GM03348 (cell line): ENCODE measurements at regions not wholly inside any gene's neighbourhood (a gene's known extent, or its start where the extent isn't known, plus 50 kb on each side); places are given as distances from the start of the nearest gene placed in this dataset.

Experiments
- DNase-seq: peaks from one replicate; pipeline ENCODE4 v3.0.0; 2012; ENCODE audit warnings: low spot score

- DNase-seq = peak; percentile 3
Observed at GRCh38 chr2:164178835-164179465, 442.3 kb downstream of the GRB14 start.

- no peak for DNase-seq
Observed at GRCh38 chr2:164164602-164165001, 428.8 kb upstream of the FIGN start.

GRCh38 chr2:164155558-164155957, 419.8 kb upstream of the FIGN start:
- no peak for DNase-seq

DNA sequence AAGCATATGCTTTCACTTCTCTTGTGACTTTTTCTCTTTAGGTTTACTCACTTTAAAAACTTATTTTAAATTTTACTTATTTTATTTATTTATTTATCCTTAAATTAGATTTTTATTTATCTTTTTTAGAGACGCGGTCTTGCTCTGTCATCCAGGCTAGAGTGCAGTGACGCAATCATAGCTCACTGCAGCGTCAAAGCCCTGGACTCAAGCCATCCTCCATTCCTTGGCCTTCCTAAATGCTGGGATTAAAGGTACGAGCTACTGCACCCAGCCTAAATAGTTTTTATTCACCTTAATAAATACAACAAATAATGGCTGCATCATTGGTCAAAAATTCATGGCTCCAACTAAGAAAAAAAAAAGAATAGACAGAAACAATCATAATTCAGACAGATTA, 415.7 kb upstream of the FIGN start:
- DNase-seq = no peak

DNA sequence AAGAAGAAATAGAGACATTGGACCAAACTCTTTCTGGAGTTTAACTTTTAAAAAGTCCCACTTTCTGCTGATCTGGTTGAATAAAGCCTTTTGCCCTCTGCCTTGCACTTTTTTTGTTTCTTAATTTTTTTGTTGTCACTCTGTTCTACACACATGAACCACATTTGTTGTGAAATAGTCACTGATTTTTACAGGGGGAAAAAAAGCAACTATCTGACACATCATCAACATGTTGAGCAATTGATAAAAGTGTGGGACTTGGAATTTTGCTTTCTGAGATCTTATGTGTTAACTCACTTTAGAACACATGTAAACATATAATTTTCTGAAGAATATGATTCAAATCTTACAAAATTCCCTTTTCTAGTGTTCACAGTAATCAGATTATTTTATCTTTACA, 414.8 kb upstream of the FIGN start:
- no peak for DNase-seq

- DNase-seq = no peak
Observed at GRCh38 chr2:164146441-164146840, 410.6 kb upstream of the FIGN start.

DNA sequence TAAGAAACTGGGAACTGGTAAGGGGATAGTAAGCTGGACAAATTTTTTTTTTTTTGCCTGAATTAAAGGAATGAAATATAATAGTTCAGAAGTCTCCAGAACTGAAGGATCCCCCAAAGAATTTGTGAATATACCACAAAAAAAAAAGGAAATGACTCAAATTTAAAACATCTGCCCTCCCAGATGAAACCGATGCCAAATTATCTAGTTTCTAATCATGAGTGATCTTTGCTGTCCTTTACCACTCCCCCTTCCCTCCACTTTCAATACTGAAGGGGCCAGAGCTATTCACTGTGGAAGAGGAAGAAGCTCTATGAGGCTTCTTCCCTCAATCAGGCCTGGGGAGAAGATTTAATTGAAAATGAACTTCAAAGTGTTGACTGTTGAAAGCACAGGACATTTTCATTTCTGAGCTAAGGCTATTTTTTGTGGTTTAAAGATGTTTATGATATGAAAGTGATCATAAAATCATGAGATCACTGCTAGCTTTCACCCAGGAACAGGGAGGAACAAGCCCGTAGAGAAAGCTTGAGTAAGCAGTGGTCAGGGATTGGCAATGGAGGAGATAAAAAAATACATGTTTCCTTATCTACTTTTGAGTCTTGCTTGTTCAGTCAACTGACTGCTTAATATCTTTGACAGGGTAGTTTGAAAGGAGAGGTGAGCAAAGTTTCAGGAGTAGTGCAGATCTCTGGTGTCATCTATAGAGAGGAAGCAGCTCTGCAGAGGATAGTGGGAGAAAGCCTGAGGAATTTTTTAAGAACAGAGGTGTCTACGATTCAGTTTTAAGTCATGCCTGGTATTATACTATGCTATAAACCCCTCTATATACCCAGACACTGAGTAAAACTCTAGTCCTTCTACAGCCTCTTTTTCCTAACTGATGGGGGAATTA, 409.5 kb upstream of the FIGN start:
- peak; percentile 67 for DNase-seq

GRCh38 chr2:164143183-164143930, 407.5 kb upstream of the FIGN start:
- DNase-seq = no peak

DNA sequence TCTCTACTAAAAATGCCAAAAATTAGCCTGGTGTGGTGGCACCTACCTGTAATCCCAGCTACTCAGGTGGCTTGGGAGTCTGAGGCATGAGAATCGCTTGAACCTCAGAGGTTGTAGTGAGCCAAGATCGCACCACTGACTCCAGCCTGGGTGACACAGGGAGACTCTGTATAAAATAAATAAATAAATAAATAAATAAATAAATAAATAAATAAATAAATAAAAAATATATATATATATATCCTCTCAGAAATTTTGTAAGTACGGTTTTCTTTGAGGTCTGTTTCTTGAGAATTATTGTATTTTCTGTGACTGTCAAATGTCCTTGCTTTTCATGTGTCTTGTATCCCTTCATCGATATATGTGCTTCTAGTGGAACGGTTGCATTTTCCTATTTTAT, 406.9 kb upstream of the FIGN start:
- DNase-seq = no peak

DNA sequence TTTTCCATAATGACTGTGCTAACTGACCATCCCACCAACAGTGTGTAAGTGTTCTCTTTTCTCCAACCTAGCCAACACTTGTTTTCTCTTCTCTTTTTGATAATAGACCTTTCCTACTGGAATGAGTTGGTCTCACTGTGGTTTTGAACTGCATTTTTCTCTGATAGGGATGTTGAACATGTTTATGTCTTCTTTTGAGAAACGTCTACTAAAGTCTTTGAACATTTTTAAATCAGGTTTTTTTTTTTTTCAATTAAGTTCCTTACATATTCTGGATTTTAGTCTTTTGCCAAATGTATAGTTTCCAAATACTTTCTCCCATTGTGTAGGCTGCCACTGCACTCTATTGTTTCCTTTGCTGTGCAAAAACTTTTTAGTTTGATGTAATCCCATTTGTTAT, 405.5 kb upstream of the FIGN start:
- no peak for DNase-seq

GRCh38 chr2:164138750-164139149, 402.9 kb upstream of the FIGN start:
- no peak for DNase-seq

DNA sequence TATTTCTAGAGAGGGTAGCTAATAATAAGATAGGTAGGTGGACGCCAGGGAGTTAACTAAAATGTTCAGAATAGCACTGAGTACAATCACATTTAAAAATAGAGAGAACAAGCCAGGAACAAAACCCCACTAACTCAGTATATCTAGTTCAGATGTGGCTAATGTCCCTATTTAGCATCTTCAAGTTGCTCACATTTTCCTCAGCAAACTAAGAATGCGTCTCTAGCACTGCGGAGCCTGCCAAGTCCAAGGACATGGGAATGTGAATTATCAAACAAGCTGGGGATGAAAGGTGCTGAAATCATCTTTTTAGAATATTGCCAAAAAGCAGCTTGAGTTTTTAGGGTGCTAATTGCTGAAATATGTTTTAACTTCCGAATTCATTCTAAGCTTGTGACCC, 398.5 kb upstream of the FIGN start:
- no peak for DNase-seq

GRCh38 chr2:164127971-164128527, 392.2 kb upstream of the FIGN start:
- DNase-seq = no peak

GRCh38 chr2:164126960-164127660, 391.3 kb upstream of the FIGN start:
- DNase-seq = peak; percentile 16

DNA sequence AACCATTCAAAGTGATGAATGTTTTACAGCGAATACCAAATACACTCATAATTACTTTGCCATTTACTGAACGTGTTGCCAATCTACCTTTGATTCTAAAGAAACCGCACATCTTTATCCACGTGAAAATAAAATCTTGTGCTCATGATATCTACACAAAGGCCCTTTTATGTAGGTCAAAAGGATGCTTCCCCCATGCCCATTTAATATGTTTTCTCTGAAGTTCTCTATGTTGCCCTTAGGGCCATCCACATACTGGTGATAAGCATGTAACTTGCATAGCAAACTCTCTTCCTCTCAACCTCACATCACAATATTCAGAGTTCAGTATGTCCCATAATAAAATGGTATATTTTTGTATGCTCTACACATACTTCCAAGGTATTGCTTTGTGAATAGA, 380.0 kb upstream of the FIGN start:
- no peak for DNase-seq

GRCh38 chr2:164114937-164115336, 379.1 kb upstream of the FIGN start:
- DNase-seq = no peak

- DNase-seq = no peak
Observed at GRCh38 chr2:164112105-164112504, 376.3 kb upstream of the FIGN start.

- DNase-seq = no peak
Observed at GRCh38 chr2:164110515-164110914, 374.7 kb upstream of the FIGN start.

DNA sequence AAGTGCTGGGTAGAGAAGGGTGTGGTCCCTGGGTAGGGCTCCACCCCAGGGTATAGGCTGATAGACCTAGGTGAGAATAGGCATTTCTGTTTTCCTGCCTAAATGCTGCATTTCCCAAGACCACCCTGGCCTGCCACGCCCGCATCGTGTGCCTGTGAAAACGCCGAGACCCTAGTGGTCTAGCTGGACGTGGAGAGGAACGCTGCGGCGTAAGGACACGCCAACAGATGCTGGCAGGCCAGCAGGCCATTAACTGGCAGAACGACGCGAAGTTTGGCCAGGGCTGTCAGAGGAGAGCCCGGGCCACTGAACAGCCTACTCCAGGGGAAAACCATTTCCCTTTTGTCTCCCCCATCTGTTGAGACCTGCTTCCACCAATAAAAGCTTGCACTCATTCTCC, 373.2 kb upstream of the FIGN start:
- DNase-seq = no peak

DNA sequence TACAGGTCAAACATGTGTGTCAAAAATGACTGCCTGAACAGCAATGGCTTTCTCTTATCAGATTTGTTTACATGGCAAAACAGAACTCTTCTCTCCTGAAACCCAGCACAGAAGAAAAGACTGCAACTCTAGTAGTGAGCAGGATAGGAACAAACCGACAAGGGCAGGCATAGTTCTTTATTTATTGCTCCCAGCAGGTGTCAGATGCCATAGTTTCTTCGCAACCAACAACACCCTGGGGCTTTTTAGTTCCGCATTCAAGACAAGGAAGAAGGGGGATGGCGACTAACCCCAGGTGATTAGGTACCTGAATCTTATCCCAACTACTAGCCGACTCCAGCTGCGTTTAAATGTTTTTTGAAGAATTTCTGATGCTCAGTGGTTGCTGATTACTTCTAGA, 367.5 kb upstream of the FIGN start:
- no peak for DNase-seq

DNA sequence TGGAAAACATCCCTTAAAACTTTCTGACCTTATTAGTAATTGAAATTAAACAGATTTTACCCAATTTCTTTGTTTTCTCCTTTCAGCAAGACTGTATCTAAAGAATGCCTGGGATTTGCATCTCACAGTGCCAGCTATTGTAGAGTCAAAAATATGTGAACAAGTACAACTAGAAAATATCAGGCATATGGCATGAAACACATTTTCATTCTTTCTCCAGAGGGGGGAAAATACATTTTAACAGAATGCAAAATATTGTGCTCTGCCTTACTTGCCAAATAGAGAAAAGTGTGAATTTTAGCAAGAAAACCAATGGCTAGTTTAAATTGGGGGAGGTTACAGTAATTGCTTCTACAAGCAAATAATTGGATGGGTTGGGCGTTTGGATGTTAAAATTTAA, 366.6 kb upstream of the FIGN start:
- no peak for DNase-seq

DNA sequence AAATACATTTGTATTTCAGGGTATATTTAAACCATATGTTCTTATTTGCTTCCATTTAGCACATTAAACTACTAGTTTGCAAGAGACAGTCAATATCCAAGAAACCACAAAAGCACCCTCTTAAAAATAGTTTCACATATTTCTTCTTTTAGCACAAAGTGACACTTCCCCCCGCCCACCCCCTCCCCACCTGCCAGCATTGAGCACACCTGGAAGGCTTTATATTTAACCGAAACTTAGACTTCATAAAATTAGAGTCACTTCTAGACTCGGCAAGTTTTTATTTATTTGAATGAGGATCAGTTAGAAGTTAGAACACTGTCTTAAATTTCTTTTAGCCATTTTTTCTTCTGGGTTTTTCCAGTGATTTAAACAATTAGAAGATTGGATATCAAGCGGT, 355.9 kb upstream of the FIGN start:
- no peak for DNase-seq
